Neural cell (in vitro differentiated cells): ENCODE measurements at regions not wholly inside any gene's neighbourhood (a gene's known extent, or its start where the extent isn't known, plus 50 kb on each side); places are given as distances from the start of the nearest gene placed in this dataset.

Experiments
- H2AFZ ChIP-seq: fragments of 200-600, 300-800 bp; sonication (generic), shearing (Covaris generic); 2 replicates; pipeline ENCODE4 v1.6.0; 2014; ENCODE audit warnings: low read depth, mild to moderate bottlenecking, antibody characterized with exemption, low read length, moderate library complexity
- H3F3A ChIP-seq: fragments of 200-600 bp; shearing (Covaris generic); 2 replicates; pipeline ENCODE4 v1.6.1; 2016; ENCODE audit warnings: mild to moderate bottlenecking, moderate library complexity, mixed read lengths, antibody characterized with exemption, low read length; ENCODE audit not compliant: insufficient read depth, poor library complexity, severe bottlenecking
- H3K27ac ChIP-seq: fragments of 200-600, 300-800 bp; sonication (generic), shearing (Covaris generic); 2 replicates; pipeline ENCODE4 v1.5.1; 2014; ENCODE audit warnings: mild to moderate bottlenecking, low read length, moderate library complexity
- H3K27me3 ChIP-seq: fragments of 300-800, 200-600 bp; sonication (generic), shearing (Covaris generic); 2 replicates; pipeline ENCODE4 v1.6.0; 2014; ENCODE audit warnings: mild to moderate bottlenecking, low read depth, low read length, moderate library complexity; ENCODE audit not compliant: insufficient read depth
- H3K36me3 ChIP-seq: fragments of 300-800, 200-600 bp; sonication (generic), shearing (Covaris generic); 2 replicates; pipeline ENCODE4 v1.5.1; 2014; ENCODE audit warnings: mild to moderate bottlenecking, antibody characterized with exemption, low read length, moderate library complexity; ENCODE audit not compliant: insufficient read depth
- H3K4me2 ChIP-seq: fragments of 300-800, 200-600 bp; sonication (generic), shearing (Covaris generic); 2 replicates; pipeline ENCODE4 v1.6.0; 2014; ENCODE audit warnings: mild to moderate bottlenecking, low read length
- H3K4me3 ChIP-seq: fragments of 300-800, 200-600 bp; sonication (generic), shearing (Covaris generic); 2 replicates; pipeline ENCODE4 v1.5.1; 2014; ENCODE audit warnings: mild to moderate bottlenecking, low read length, moderate library complexity
- H3K79me2 ChIP-seq: fragments of 200-600 bp; shearing (Covaris generic); replicated peaks from 2 replicates; pipeline ENCODE4 v1.6.0; 2014; ENCODE audit warnings: mild to moderate bottlenecking, low read length, moderate library complexity; ENCODE audit not compliant: insufficient read depth
- H3K9ac ChIP-seq: fragments of 300-800, 200-600 bp; sonication (generic), shearing (Covaris generic); 2 replicates; pipeline ENCODE4 v1.6.1; 2016; ENCODE audit warnings: mild to moderate bottlenecking, low read length, mixed read lengths
- H3K9me2 ChIP-seq: fragments of 200-600 bp; shearing (Covaris generic); 2 replicates; pipeline ENCODE4 v1.6.1; 2016; ENCODE audit warnings: mild to moderate bottlenecking, low read length, mixed read lengths; ENCODE audit not compliant: insufficient read depth
- H3K9me3 ChIP-seq: fragments of 200-600, 300-800 bp; sonication (generic), shearing (Covaris generic); 2 replicates; pipeline ENCODE4 v1.6.1; 2016; ENCODE audit warnings: mild to moderate bottlenecking, mixed run types, low read length, moderate library complexity, mixed read lengths
- H4K20me1 ChIP-seq: fragments of 200-600 bp; shearing (Covaris generic); 2 replicates; pipeline ENCODE4 v1.6.1; 2016; ENCODE audit warnings: mild to moderate bottlenecking, mixed run types; ENCODE audit not compliant: insufficient read depth
- EP300 ChIP-seq: fragments of 450-650 bp; conservative IDR thresholded peaks from 2 replicates; pipeline ENCODE4 v1.6.1; 2014; ENCODE audit warnings: antibody characterized with exemption, mild to moderate bottlenecking, moderate library complexity; ENCODE audit not compliant: poor library complexity, severe bottlenecking
- EZH2 ChIP-seq: fragments of 200-600, 300-800 bp; shearing (Covaris generic), sonication (generic); IDR thresholded peaks from 2 replicates; pipeline ENCODE4 v1.6.1; 2014; ENCODE audit warnings: antibody characterized with exemption, low read length, borderline replicate concordance, mild to moderate bottlenecking; ENCODE audit not compliant: insufficient read depth, poor library complexity, severe bottlenecking
- MXI1 ChIP-seq: fragments of 450-650 bp; conservative IDR thresholded peaks from 2 replicates; pipeline ENCODE4 v1.6.1; 2014; ENCODE audit warnings: antibody characterized with exemption, mild to moderate bottlenecking; ENCODE audit not compliant: poor library complexity, severe bottlenecking
- POLR2AphosphoS5 ChIP-seq: IDR thresholded peaks from 2 replicates; pipeline ENCODE4 v1.6.1; 2012
- RAD21 ChIP-seq: fragments of 450-650 bp; conservative IDR thresholded peaks from 2 replicates; pipeline ENCODE4 v1.6.1; 2014; ENCODE audit warnings: antibody characterized with exemption, mild to moderate bottlenecking, moderate library complexity
- SMC3 ChIP-seq: fragments of 450-650 bp; conservative IDR thresholded peaks from 2 replicates; pipeline ENCODE4 v1.6.1; 2014; ENCODE audit warnings: antibody characterized with exemption, mild to moderate bottlenecking, moderate library complexity; ENCODE audit not compliant: poor library complexity
- TAF1 ChIP-seq: IDR thresholded peaks from 2 replicates; pipeline ENCODE4 v1.6.1; 2012; ENCODE audit warnings: low read depth
- TF ChIP-seq, protein P1 (sequence below): fragments of 450-650 bp; IDR thresholded peaks from 2 replicates; pipeline ENCODE4 v1.5.1; 2014; ENCODE audit warnings: antibody characterized with exemption, mild to moderate bottlenecking, moderate library complexity; ENCODE audit not compliant: poor library complexity, severe bottlenecking
- TF ChIP-seq, protein P2 (sequence below): IDR thresholded peaks from 2 replicates; pipeline ENCODE4 v1.6.1; 2012; ENCODE audit warnings: borderline replicate concordance

DNA sequence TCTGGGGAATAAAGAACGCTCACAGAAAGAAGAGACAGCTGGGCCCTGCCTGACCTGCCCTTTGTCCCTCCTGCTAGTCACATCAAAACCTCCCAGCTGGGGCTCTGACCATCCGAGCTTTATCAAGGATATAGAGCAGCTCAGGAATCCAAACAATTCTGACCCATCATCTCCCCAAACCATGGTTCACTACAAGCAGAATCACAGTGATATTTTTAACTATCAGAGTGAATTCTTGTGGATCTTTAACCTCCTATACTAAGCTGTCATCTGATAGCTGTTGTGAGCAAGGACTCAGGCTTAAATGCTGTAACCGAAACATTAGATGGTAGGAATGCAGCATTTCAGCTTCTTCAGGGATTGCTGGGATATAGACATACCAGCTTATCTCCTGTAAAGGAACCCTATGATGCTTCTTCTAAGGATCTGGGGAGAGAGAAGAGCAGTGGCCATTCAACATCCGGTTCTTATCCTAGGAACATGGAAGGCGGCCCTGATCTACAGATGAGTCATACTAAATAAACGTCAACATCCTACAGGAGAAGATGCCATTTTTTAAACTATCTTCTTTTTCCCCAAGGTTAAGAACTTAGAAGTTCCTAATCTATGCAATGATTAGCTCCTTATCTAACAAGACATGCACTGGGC is 84.7 kb upstream of the AKIP1 start:
- no peaks in the 10 kb centered on the region for H3K36me3 ChIP-seq
- H3K4me2 ChIP-seq: no peak overlapping the region
- H3K9me3 ChIP-seq: no peaks in the 10 kb centered on the region
- no peak overlapping the region for H2AFZ ChIP-seq
- H3F3A ChIP-seq: no peaks in the 10 kb centered on the region
- H3K9me2 ChIP-seq: no peaks in the 10 kb centered on the region
- no peak overlapping the region for H3K4me3 ChIP-seq
- H3K27ac ChIP-seq: no peak overlapping the region
- no peaks in the 10 kb centered on the region for H3K79me2 ChIP-seq
- no peaks in the 10 kb centered on the region for H4K20me1 ChIP-seq
- no peak for TF ChIP-seq MXI1
- no peak overlapping the region for H3K9ac ChIP-seq
- no peaks in the 10 kb centered on the region for H3K27me3 ChIP-seq

DNA sequence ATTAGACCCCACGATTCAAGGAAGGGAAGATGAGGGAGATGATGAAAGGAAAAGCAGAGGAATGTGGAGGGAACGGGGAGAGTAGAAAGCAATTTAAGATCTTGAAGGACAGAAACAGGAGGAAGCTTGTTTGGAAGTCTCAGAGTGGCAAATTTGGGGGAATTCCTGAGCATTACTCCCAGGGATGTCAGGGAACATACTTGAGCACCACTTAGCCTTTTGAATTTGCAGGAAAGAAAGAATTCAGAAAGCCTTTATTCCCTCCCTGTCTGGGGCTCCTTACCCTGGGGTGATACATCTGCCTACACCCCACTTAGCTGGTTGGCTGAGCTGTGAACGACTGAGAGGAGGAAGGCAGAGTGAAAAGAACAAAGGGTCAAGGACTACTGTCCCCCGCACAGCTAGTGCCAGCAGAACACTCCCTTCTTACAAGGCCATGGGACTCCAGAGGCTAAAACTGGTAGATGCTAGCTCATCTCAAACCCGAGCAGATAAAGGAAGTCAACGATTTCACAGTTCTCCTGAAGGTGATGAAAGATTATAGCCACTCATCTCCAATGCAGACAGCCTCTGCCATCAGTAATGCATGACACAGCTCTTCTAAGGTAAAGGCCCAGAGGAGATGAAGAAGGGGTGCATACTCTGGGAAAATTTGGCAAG is 84.0 kb upstream of the AKIP1 start:
- Histone ChIP-seq H3K9me3 (no peaks in the 10 kb centered on the region), H3F3A (no peaks in the 10 kb centered on the region), H3K4me3 (no peak overlapping the region), H3K9me2 (no peaks in the 10 kb centered on the region), H4K20me1 (no peaks in the 10 kb centered on the region), H3K9ac (no peak overlapping the region), H3K27me3 (no peaks in the 10 kb centered on the region), H2AFZ (no peak overlapping the region), H3K4me2 (no peak overlapping the region), H3K27ac (no peak overlapping the region), H3K79me2 (no peaks in the 10 kb centered on the region), H3K36me3 (no peaks in the 10 kb centered on the region)
- TF ChIP-seq EZH2 (no peak), SMC3 (no peak), RAD21 (no peak), TAF1 (no peak), MXI1 (no peak), POLR2AphosphoS5 (no peak), EP300 (no peak)
- TF ChIP-seq, protein P1, sequence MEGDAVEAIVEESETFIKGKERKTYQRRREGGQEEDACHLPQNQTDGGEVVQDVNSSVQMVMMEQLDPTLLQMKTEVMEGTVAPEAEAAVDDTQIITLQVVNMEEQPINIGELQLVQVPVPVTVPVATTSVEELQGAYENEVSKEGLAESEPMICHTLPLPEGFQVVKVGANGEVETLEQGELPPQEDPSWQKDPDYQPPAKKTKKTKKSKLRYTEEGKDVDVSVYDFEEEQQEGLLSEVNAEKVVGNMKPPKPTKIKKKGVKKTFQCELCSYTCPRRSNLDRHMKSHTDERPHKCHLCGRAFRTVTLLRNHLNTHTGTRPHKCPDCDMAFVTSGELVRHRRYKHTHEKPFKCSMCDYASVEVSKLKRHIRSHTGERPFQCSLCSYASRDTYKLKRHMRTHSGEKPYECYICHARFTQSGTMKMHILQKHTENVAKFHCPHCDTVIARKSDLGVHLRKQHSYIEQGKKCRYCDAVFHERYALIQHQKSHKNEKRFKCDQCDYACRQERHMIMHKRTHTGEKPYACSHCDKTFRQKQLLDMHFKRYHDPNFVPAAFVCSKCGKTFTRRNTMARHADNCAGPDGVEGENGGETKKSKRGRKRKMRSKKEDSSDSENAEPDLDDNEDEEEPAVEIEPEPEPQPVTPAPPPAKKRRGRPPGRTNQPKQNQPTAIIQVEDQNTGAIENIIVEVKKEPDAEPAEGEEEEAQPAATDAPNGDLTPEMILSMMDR: no peak
- TF ChIP-seq, protein P2, sequence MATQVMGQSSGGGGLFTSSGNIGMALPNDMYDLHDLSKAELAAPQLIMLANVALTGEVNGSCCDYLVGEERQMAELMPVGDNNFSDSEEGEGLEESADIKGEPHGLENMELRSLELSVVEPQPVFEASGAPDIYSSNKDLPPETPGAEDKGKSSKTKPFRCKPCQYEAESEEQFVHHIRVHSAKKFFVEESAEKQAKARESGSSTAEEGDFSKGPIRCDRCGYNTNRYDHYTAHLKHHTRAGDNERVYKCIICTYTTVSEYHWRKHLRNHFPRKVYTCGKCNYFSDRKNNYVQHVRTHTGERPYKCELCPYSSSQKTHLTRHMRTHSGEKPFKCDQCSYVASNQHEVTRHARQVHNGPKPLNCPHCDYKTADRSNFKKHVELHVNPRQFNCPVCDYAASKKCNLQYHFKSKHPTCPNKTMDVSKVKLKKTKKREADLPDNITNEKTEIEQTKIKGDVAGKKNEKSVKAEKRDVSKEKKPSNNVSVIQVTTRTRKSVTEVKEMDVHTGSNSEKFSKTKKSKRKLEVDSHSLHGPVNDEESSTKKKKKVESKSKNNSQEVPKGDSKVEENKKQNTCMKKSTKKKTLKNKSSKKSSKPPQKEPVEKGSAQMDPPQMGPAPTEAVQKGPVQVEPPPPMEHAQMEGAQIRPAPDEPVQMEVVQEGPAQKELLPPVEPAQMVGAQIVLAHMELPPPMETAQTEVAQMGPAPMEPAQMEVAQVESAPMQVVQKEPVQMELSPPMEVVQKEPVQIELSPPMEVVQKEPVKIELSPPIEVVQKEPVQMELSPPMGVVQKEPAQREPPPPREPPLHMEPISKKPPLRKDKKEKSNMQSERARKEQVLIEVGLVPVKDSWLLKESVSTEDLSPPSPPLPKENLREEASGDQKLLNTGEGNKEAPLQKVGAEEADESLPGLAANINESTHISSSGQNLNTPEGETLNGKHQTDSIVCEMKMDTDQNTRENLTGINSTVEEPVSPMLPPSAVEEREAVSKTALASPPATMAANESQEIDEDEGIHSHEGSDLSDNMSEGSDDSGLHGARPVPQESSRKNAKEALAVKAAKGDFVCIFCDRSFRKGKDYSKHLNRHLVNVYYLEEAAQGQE: no peak
